GM13976 (cell line): ENCODE measurements at regions not wholly inside any gene's neighbourhood (a gene's known extent, or its start where the extent isn't known, plus 50 kb on each side); places are given as distances from the start of the nearest gene placed in this dataset.

ENCODE experiments used
- DNase-seq: peaks from one replicate; pipeline ENCODE4 v3.0.0; 2012; ENCODE audit warnings: low spot score
- CTCF ChIP-seq: IDR thresholded peaks from 2 replicates; pipeline ENCODE4 v1.5.1; 2012; ENCODE audit warnings: borderline replicate concordance, mild to moderate bottlenecking; ENCODE audit not compliant: insufficient read depth; ENCODE audit errors: extremely low read depth, missing control alignments, control extremely low read depth
- in situ Hi-C: fragments of 300-500 bp; cut with MboI; formaldehyde crosslinking; loops from one replicate; pipeline ENCODE4 v1.12.0; 2022; ENCODE audit warnings: low sequenced_read_pairs, mixed read lengths, inconsistent platforms; ENCODE audit not compliant: unreplicated experiment

- no peak for DNase-seq
- no peak for TF ChIP-seq CTCF
Measured at GRCh38 chr10:31186225-31187000, 132.6 kb upstream of the ZEB1 start.

GRCh38 chr10:31187182-31187581, 131.8 kb upstream of the ZEB1 start:
- no peak for DNase-seq
- TF ChIP-seq CTCF: no peak
- in situ Hi-C loops: no loop called here

More at GRCh38 chr10:31186225-31187000, 132.6 kb upstream of the ZEB1 start:
- in situ Hi-C loops: no loop called here

DNA sequence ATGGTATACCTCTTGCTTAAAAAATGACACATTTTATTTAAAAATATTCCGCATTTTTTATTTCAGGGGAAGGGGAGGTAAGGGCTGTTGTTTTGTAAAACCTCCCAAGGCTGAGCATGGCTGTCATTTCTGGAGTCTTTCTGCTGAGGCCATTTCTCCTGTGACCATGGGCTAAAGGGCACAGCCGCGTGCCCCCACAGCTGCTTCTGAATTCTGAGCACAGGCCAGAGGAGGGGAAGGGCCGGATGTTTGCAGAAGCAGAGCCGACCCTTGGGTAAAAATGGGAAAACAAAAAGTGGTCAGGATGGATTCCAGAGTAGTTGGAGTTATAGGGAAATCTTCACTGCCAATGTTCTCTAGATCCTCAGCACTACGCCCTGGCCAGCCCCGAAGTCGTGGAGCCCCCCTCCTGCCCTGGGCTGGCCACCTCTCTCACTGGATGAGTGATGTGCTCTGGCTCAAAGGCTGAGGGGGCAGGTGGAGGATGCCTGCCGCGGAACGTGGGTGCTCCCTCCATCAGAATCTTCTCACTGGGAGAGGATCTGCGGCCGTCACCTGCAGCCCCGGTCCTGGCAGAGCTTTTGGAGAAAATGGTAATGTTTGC, 131.3 kb upstream of the ZEB1 start:
- no peak for DNase-seq
- no peak for TF ChIP-seq CTCF
- in situ Hi-C loops: no loop called here

DNA sequence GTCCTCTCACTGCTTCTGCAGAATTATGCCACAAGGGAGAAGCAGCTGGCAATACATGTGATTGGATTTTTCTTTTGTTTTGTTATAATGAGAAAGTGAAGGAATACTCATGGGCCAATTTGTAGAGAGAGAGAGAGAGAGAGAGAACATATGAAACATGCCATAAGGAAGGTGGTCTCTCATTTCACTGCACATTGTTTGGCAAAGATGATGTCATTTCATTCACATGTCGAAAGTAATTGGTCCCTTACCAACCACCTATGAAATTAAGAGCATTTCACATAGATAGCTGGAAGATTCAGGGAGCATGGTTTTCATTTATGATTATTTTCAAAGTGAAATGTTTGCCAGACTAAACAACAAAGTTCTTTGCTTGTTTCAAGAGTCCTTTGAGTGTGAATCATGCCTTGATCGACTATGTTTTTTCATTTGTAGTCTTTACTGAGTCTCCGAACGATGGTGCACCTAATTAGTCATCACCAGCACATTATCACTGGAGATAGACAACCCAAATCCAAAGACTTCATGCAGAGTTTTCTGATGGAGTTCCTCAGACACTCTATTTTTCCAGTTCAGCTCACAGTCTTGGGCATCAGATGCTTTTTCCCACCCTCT, 130.1 kb upstream of the ZEB1 start:
- in situ Hi-C loops: no loop called here
- no peak for DNase-seq
- no peak for TF ChIP-seq CTCF

DNA sequence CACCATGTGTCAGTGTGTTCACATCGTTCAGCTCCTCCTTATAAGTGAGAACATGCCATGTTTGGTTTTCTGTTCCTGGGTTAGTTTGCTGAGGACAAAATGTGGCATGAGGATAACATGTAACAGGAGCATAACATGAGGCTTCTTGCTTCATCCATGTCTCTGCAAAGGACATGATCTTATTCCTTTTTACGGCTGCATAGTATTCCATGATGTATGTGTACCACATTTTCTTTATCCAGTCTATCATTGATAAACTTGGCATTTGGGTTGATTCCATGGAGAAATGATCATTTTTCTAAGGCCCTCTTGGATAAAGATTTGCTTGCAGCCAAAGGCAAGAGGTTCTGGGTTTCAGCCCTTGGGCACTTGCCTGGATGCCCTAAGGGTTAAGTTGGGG, 128.5 kb upstream of the ZEB1 start:
- no peak for TF ChIP-seq CTCF
- in situ Hi-C loops: no loop called here

DNA sequence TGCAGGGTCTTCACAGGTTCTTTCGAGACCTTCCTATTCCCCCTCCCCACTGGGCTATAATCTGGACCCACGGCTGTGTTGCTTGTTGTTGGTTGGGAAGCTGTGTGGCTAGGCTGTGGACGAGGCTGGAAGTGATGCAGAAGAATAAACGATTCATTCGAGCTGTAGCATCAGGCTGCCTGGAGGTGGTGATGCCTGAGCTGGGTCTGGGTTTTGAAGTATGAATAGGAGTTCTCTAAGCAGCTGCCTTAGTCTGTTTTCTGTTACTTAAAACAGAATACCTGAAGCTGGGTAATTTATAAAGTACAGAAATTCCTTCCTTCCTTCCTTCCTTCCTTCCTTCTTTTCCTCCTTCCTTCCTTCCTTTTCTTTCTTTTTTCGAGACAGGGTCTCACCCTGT, 126.5 kb upstream of the ZEB1 start:
- in situ Hi-C loops: no loop called here
- TF ChIP-seq CTCF: no peak
- no peak for DNase-seq

More for the DNA sequence above, 128.5 kb upstream of the ZEB1 start:
- DNase-seq: no peak
